Testis (tissue), 2 donors: ENCODE measurements at regions not wholly inside any gene's neighbourhood (a gene's known extent, or its start where the extent isn't known, plus 50 kb on each side); places are given as distances from the start of the nearest gene placed in this dataset.

ENCODE experiments used
- DNase-seq: peaks from one replicate; pipeline ENCODE4 v3.0.0-alpha.2; 2019
- H3K27ac ChIP-seq, 2 donors: fragments of 200-600 bp; sonication (generic); one replicate each; pipeline ENCODE4 v1.5.1; 2019
- H3K27me3 ChIP-seq: fragments of 200-600 bp; sonication (generic); one replicate; pipeline ENCODE4 v1.5.1; 2019
- H3K36me3 ChIP-seq: fragments of 200-600 bp; sonication (generic); one replicate; pipeline ENCODE4 v1.5.1; 2017; ENCODE audit warnings: low read depth; ENCODE audit errors: missing control alignments
- H3K4me1 ChIP-seq: fragments of 200-600 bp; sonication (generic); one replicate; pipeline ENCODE4 v1.5.1; 2019
- H3K4me3 ChIP-seq, 2 donors: fragments of 200-600 bp; sonication (generic); one replicate each; pipeline ENCODE4 v1.5.1; 2017 to 2019
- H3K9me3 ChIP-seq: fragments of 200-600 bp; sonication (generic); one replicate; pipeline ENCODE4 v1.5.1; 2017
- CTCF ChIP-seq, 3 experiments: fragments of 450-650 bp in 2 of 3; fragments of 200-600 bp in 1 of 3; sonication (generic) in 1 of 3; IDR thresholded peaks; one replicate each; pipeline ENCODE4 v1.5.1; 2016 to 2019; ENCODE audit warnings: antibody characterized with exemption in 3 of 3, mild to moderate bottlenecking in 2 of 3, moderate library complexity in 1 of 3
- POLR2A ChIP-seq: fragments of 450-650 bp; IDR thresholded peaks from one replicate; pipeline ENCODE4 v1.6.1; 2017; ENCODE audit warnings: antibody characterized with exemption, mild to moderate bottlenecking, moderate library complexity
- WGBS, 2 donors: methylation state at CpG; one replicate each; pipeline ENCODE4 v1.1.5; 2018; 5-methylcytosine and 5-hydroxymethylcytosine counted together
- intact Hi-C: fragments of 100-400 bp; cut with DNase I; formaldehyde crosslinking; loops from one replicate; pipeline ENCODE4 v1.15.1; 2023; ENCODE audit warnings: low total_unique reads

- Histone ChIP-seq H3K36me3 (no peaks in the 10 kb centered on the region), H3K27me3 (no peaks in the 10 kb centered on the region), H3K4me1 (no peaks in the 10 kb centered on the region), H3K9me3 (no peaks in the 10 kb centered on the region), H3K27ac (no peak overlapping the region), H3K4me3 (no peak overlapping the region)
- no peak for TF ChIP-seq CTCF (IDR thresholded peaks at IDR 0.05)
- no peak for TF ChIP-seq POLR2A
- DNase-seq: no peak
- WGBS, 2 donors: 94% methylated on average over 3 of the region's 3 CpGs
- intact Hi-C loops: no loop called here
These were observed 246.0 kb downstream of the TSHZ3 start for GRCh38 chr19:31103228-31103627.

GRCh38 chr19:31102674-31103073, 246.6 kb downstream of the TSHZ3 start:
- no peaks in the 10 kb centered on the region for H3K4me1 ChIP-seq
- H3K27ac ChIP-seq: no peak overlapping the region
- intact Hi-C loops: no loop called here

GRCh38 chr19:31100981-31101380, 248.3 kb downstream of the TSHZ3 start:
- no peaks in the 10 kb centered on the region for H3K9me3 ChIP-seq
- 90 to 93% methylated on average over 7 of the region's 7 CpGs for WGBS, 2 donors
- H3K27ac ChIP-seq: no peak overlapping the region
- no peak overlapping the region for H3K4me3 ChIP-seq
- DNase-seq: no peak
- TF ChIP-seq POLR2A (no peak), CTCF (IDR thresholded peaks at IDR 0.05) (no peak)
- intact Hi-C loops: no loop called here
- no peaks in the 10 kb centered on the region for H3K4me1 ChIP-seq
- no peaks in the 10 kb centered on the region for H3K36me3 ChIP-seq
- no peaks in the 10 kb centered on the region for H3K27me3 ChIP-seq

More at GRCh38 chr19:31102674-31103073, 246.6 kb downstream of the TSHZ3 start:
- DNase-seq: no peak
- WGBS, 2 donors: 80 to 87% methylated on average over 2 of the region's 2 CpGs
- Histone ChIP-seq H3K27me3 (no peaks in the 10 kb centered on the region), H3K9me3 (no peaks in the 10 kb centered on the region), H3K36me3 (no peaks in the 10 kb centered on the region), H3K4me3 (no peak overlapping the region)
- TF ChIP-seq POLR2A: no peak

GRCh38 chr19:31100206-31100590, 249.0 kb downstream of the TSHZ3 start:
- intact Hi-C loops: no loop called here
- Histone ChIP-seq H3K36me3 (no peaks in the 10 kb centered on the region), H3K4me3 (no peak overlapping the region), H3K9me3 (no peaks in the 10 kb centered on the region), H3K27ac (no peak overlapping the region), H3K4me1 (no peaks in the 10 kb centered on the region), H3K27me3 (no peaks in the 10 kb centered on the region)
- WGBS, 2 donors: 80 to 92% methylated on average over 3 of the region's 3 CpGs
- no peak for DNase-seq
- TF ChIP-seq CTCF (IDR thresholded peaks at IDR 0.05) (no peak), POLR2A (no peak)

GRCh38 chr19:31099515-31100205, 249.6 kb downstream of the TSHZ3 start:
- WGBS, 2 donors: 70 to 85% methylated on average over 4 of the region's 4 CpGs
- no peak for TF ChIP-seq CTCF (IDR thresholded peaks at IDR 0.05)
- no peak for TF ChIP-seq POLR2A
- H3K27ac ChIP-seq: no peak overlapping the region
- H3K36me3 ChIP-seq: no peaks in the 10 kb centered on the region
- H3K4me3 ChIP-seq: no peak overlapping the region
- no peak for DNase-seq
- no peaks in the 10 kb centered on the region for H3K27me3 ChIP-seq
- intact Hi-C loops: no loop called here
- no peaks in the 10 kb centered on the region for H3K4me1 ChIP-seq
- H3K9me3 ChIP-seq: no peaks in the 10 kb centered on the region
